T-helper 17 cell (primary cell): ENCODE measurements at regions not wholly inside any gene's neighbourhood (a gene's known extent, or its start where the extent isn't known, plus 50 kb on each side); places are given as distances from the start of the nearest gene placed in this dataset.
"Not testable (repeated sequence)": the region's sequence is repeated elsewhere in the genome, so short reads cannot be mapped to it uniquely, and the experiment has no call there.

Source experiments
- ATAC-seq: fragments of 150-1000 bp; cut with Tn5 transposase; 2 replicates; pipeline ENCODE4 v1.10.0; 2021; ENCODE audit warnings: mild to moderate bottlenecking, moderate library complexity
- DNase-seq, 3 donors: peaks; one replicate each; pipeline versions ENCODE4 v3.0.0 to v3.0.0-alpha.2; 2020 to 2021
- H3K9me3 ChIP-seq: one replicate; pipeline ENCODE4 v1.7.0; 2013; ENCODE audit warnings: low read length, mild to moderate bottlenecking; ENCODE audit not compliant: control insufficient read depth, poor library complexity, severe bottlenecking
- H3K27ac Mint-ChIP-seq: one replicate; pipeline ENCODE4 v1.8.0; 2022; ENCODE audit warnings: mild to moderate bottlenecking, moderate library complexity, mixed read lengths
- H3K27me3 Mint-ChIP-seq: one replicate; pipeline ENCODE4 v1.8.0; 2022; ENCODE audit warnings: mixed read lengths
- H3K36me3 Mint-ChIP-seq: one replicate; pipeline ENCODE4 v1.8.0; 2022; ENCODE audit warnings: low read depth, mixed read lengths
- H3K4me1 Mint-ChIP-seq: one replicate; pipeline ENCODE4 v1.8.0; 2022; ENCODE audit warnings: mild to moderate bottlenecking, mixed read lengths
- H3K4me3 Mint-ChIP-seq: one replicate; pipeline ENCODE4 v1.8.0; 2022; ENCODE audit warnings: mild to moderate bottlenecking, moderate library complexity, mixed read lengths

- Mint-ChIP-seq H3K27me3 (no peaks in the 10 kb centered on the region), H3K4me3 (no peak overlapping the region), H3K4me1 (no peaks in the 10 kb centered on the region), H3K36me3 (no peaks in the 10 kb centered on the region), H3K27ac (no peak overlapping the region)
- no peaks in the 10 kb centered on the region for H3K9me3 ChIP-seq
- DNase-seq (no peak), ATAC-seq (no peak)
Measured at GRCh38 chr2:52260904-52261303, 1229.0 kb upstream of the NRXN1 start.

GRCh38 chr2:52258967-52259366, 1227.0 kb upstream of the NRXN1 start:
- ATAC-seq, H3K4me3 Mint-ChIP-seq, H3K9me3 ChIP-seq, H3K27me3 Mint-ChIP-seq, H3K27ac Mint-ChIP-seq, H3K36me3 Mint-ChIP-seq, H3K4me1 Mint-ChIP-seq, DNase-seq: not testable (repeated sequence)

GRCh38 chr2:52258038-52258437, 1226.1 kb upstream of the NRXN1 start:
- no peak for ATAC-seq
- no peak overlapping the region for H3K27ac Mint-ChIP-seq
- no peaks in the 10 kb centered on the region for H3K27me3 Mint-ChIP-seq
- H3K9me3 ChIP-seq, result no peaks in the 10 kb centered on the region
- no peaks in the 10 kb centered on the region for H3K4me1 Mint-ChIP-seq
- DNase-seq, result no peak
- H3K4me3 Mint-ChIP-seq, result no peak overlapping the region
- H3K36me3 Mint-ChIP-seq, result no peaks in the 10 kb centered on the region

- Mint-ChIP-seq H3K4me3 (no peak overlapping the region), H3K27ac (no peak overlapping the region), H3K4me1 (no peaks in the 10 kb centered on the region), H3K27me3 (no peaks in the 10 kb centered on the region), H3K36me3 (no peaks in the 10 kb centered on the region)
- H3K9me3 ChIP-seq, result no peaks in the 10 kb centered on the region
- ATAC-seq (no peak), DNase-seq (no peak)
Measured at GRCh38 chr2:52253416-52253980, 1221.6 kb upstream of the NRXN1 start.

GRCh38 chr2:52238782-52239181, 1206.8 kb upstream of the NRXN1 start:
- Mint-ChIP-seq H3K27me3 (no peaks in the 10 kb centered on the region), H3K36me3 (no peaks in the 10 kb centered on the region), H3K4me3 (no peak overlapping the region), H3K4me1 (no peaks in the 10 kb centered on the region), H3K27ac (no peak overlapping the region)
- no peaks in the 10 kb centered on the region for H3K9me3 ChIP-seq
- no peak for DNase-seq
- ATAC-seq, result no peak

GRCh38 chr2:52222128-52222527, 1190.2 kb upstream of the NRXN1 start:
- no peak overlapping the region for H3K4me3 Mint-ChIP-seq
- no peaks in the 10 kb centered on the region for H3K27me3 Mint-ChIP-seq
- no peaks in the 10 kb centered on the region for H3K36me3 Mint-ChIP-seq
- ATAC-seq (no peak), DNase-seq (no peak)
- no peak overlapping the region for H3K27ac Mint-ChIP-seq
- H3K9me3 ChIP-seq, result no peaks in the 10 kb centered on the region
- no peaks in the 10 kb centered on the region for H3K4me1 Mint-ChIP-seq

GRCh38 chr2:52220393-52220792, 1188.5 kb upstream of the NRXN1 start:
- no peaks in the 10 kb centered on the region for H3K4me1 Mint-ChIP-seq
- no peak overlapping the region for H3K4me3 Mint-ChIP-seq
- no peaks in the 10 kb centered on the region for H3K27me3 Mint-ChIP-seq
- DNase-seq (no peak), ATAC-seq (no peak)
- H3K36me3 Mint-ChIP-seq, result no peaks in the 10 kb centered on the region
- H3K27ac Mint-ChIP-seq, result no peak overlapping the region
- H3K9me3 ChIP-seq, result no peaks in the 10 kb centered on the region

GRCh38 chr2:52210611-52211010, 1178.7 kb upstream of the NRXN1 start:
- Mint-ChIP-seq H3K27ac (no peak overlapping the region), H3K27me3 (no peaks in the 10 kb centered on the region), H3K36me3 (peaks cover 2% of the 10 kb centered on the region), H3K4me1 (no peaks in the 10 kb centered on the region), H3K4me3 (no peak overlapping the region)
- ATAC-seq (no peak), DNase-seq (no peak)
- H3K9me3 ChIP-seq, result no peaks in the 10 kb centered on the region

- Mint-ChIP-seq H3K27ac (no peak overlapping the region), H3K4me1 (no peaks in the 10 kb centered on the region), H3K4me3 (no peak overlapping the region), H3K36me3 (peaks cover 2% of the 10 kb centered on the region), H3K27me3 (no peaks in the 10 kb centered on the region)
- no peaks in the 10 kb centered on the region for H3K9me3 ChIP-seq
- no peak for DNase-seq
- no peak for ATAC-seq
Measured at GRCh38 chr2:52210161-52210560, 1178.2 kb upstream of the NRXN1 start.

- no peak overlapping the region for H3K27ac Mint-ChIP-seq
- ATAC-seq (no peak), DNase-seq (no peak)
- no peaks in the 10 kb centered on the region for H3K36me3 Mint-ChIP-seq
- no peaks in the 10 kb centered on the region for H3K4me1 Mint-ChIP-seq
- H3K4me3 Mint-ChIP-seq, result no peak overlapping the region
- H3K9me3 ChIP-seq, result no peaks in the 10 kb centered on the region
- H3K27me3 Mint-ChIP-seq, result no peaks in the 10 kb centered on the region
Measured at GRCh38 chr2:52194342-52194741, 1162.4 kb upstream of the NRXN1 start.

GRCh38 chr2:52193804-52194203, 1161.9 kb upstream of the NRXN1 start:
- no peaks in the 10 kb centered on the region for H3K36me3 Mint-ChIP-seq
- no peak overlapping the region for H3K4me3 Mint-ChIP-seq
- H3K27me3 Mint-ChIP-seq, result no peaks in the 10 kb centered on the region
- DNase-seq (no peak), ATAC-seq (no peak)
- H3K4me1 Mint-ChIP-seq, result no peaks in the 10 kb centered on the region
- no peaks in the 10 kb centered on the region for H3K9me3 ChIP-seq
- H3K27ac Mint-ChIP-seq, result no peak overlapping the region

- no peak for DNase-seq
- Mint-ChIP-seq H3K36me3 (no peaks in the 10 kb centered on the region), H3K4me3 (no peak overlapping the region), H3K27me3 (no peaks in the 10 kb centered on the region), H3K4me1 (no peaks in the 10 kb centered on the region), H3K27ac (no peak overlapping the region)
- no peak for ATAC-seq
- H3K9me3 ChIP-seq, result no peaks in the 10 kb centered on the region
Measured at GRCh38 chr2:52192656-52193055, 1160.7 kb upstream of the NRXN1 start.

GRCh38 chr2:52181080-52181479, 1149.1 kb upstream of the NRXN1 start:
- H3K4me1 Mint-ChIP-seq, result no peaks in the 10 kb centered on the region
- H3K27me3 Mint-ChIP-seq, result no peaks in the 10 kb centered on the region
- ATAC-seq (no peak), DNase-seq (no peak)
- H3K27ac Mint-ChIP-seq, result no peak overlapping the region
- H3K4me3 Mint-ChIP-seq, result no peak overlapping the region
- no peaks in the 10 kb centered on the region for H3K36me3 Mint-ChIP-seq
- no peaks in the 10 kb centered on the region for H3K9me3 ChIP-seq

- DNase-seq, result no peak
- Mint-ChIP-seq H3K36me3 (no peaks in the 10 kb centered on the region), H3K4me3 (no peak overlapping the region), H3K27me3 (no peaks in the 10 kb centered on the region), H3K27ac (no peak overlapping the region), H3K4me1 (no peaks in the 10 kb centered on the region)
- no peaks in the 10 kb centered on the region for H3K9me3 ChIP-seq
- no peak for ATAC-seq
Measured at GRCh38 chr2:52178845-52179244, 1146.9 kb upstream of the NRXN1 start.
